SH-SY5Y (cell line): ENCODE measurements at regions not wholly inside any gene's neighbourhood (a gene's known extent, or its start where the extent isn't known, plus 50 kb on each side); places are given as distances from the start of the nearest gene placed in this dataset.

Source experiments
- GATA2 ChIP-seq: IDR thresholded peaks from 2 replicates; pipeline ENCODE4 v1.6.1; 2011; ENCODE audit warnings: mild to moderate bottlenecking, low read depth, low read length
- GATA3 ChIP-seq: IDR thresholded peaks from 2 replicates; pipeline ENCODE4 v1.6.1; 2011; ENCODE audit warnings: low read depth, mild to moderate bottlenecking, low read length, moderate library complexity

DNA sequence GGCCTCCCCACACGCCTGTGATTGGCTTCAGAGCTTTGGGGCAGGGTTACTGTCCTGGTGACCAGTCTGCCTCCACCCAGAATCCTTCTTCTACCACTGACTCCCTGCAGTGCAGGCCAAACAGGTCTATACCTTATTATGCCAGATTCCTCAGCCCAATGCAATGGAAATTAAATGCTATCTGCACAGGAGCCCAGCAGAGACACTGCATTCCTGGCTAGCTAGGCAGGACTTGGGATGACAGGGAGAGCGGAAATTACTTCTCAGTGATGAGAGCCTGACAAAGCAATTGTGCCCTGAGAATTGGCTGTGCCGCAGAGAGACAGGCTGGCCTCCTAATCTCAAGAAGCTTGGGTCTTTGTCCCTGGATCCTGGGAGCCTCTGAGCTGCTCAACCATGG lies 143.8 kb upstream of the NCAM1 start:
- TF ChIP-seq GATA2 (no peak), GATA3 (no peak)
